DOHH2 (cell line): ENCODE measurements at regions not wholly inside any gene's neighbourhood (a gene's known extent, or its start where the extent isn't known, plus 50 kb on each side); places are given as distances from the start of the nearest gene placed in this dataset.

Source experiments
- H3F3A ChIP-seq: fragments of 200-600 bp; sonication (generic), shearing (Covaris generic); 2 replicates; pipeline ENCODE4 v1.6.0; 2016; ENCODE audit warnings: antibody characterized with exemption, mild to moderate bottlenecking; ENCODE audit not compliant: control insufficient read depth, insufficient read depth
- H3K27ac ChIP-seq: fragments of 200-600 bp; sonication (generic); 2 replicates; pipeline ENCODE4 v1.5.1; 2014; ENCODE audit warnings: low read depth, mild to moderate bottlenecking, low read length, moderate library complexity
- H3K27me3 ChIP-seq: fragments of 200-600 bp; sonication (generic); 2 replicates; pipeline ENCODE4 v1.6.1; 2014; ENCODE audit warnings: mild to moderate bottlenecking, low read length, mixed read lengths; ENCODE audit not compliant: control insufficient read depth
- H3K36me3 ChIP-seq: fragments of 200-600 bp; sonication (generic); 2 replicates; pipeline ENCODE4 v1.6.1; 2014; ENCODE audit warnings: mild to moderate bottlenecking, low read length, moderate library complexity, mixed read lengths; ENCODE audit not compliant: control insufficient read depth
- H3K4me1 ChIP-seq: fragments of 200-600 bp; sonication (generic); 2 replicates; pipeline ENCODE4 v1.6.1; 2014; ENCODE audit warnings: mild to moderate bottlenecking, low read length, mixed read lengths; ENCODE audit not compliant: control insufficient read depth
- H3K4me2 ChIP-seq: fragments of 200-600 bp; sonication (generic); 2 replicates; pipeline ENCODE4 v1.6.0; 2014; ENCODE audit warnings: mild to moderate bottlenecking, low read length, moderate library complexity
- H3K4me3 ChIP-seq: fragments of 200-600 bp; sonication (generic); 2 replicates; pipeline ENCODE4 v1.5.1; 2014; ENCODE audit warnings: mild to moderate bottlenecking, low read length, mixed read lengths
- H3K79me2 ChIP-seq: fragments of 200-600 bp; sonication (generic); 2 replicates; pipeline ENCODE4 v1.6.1; 2014; ENCODE audit warnings: mild to moderate bottlenecking, low read length, mixed read lengths; ENCODE audit not compliant: control insufficient read depth
- H3K9me2 ChIP-seq: fragments of 200-600 bp; sonication (generic); replicated peaks from 2 replicates; pipeline ENCODE4 v1.6.1; 2014; ENCODE audit warnings: mild to moderate bottlenecking, low read length, mixed read lengths; ENCODE audit not compliant: control insufficient read depth
- H3K9me3 ChIP-seq: fragments of 200-600 bp; sonication (generic); 2 replicates; pipeline ENCODE4 v1.6.1; 2014; ENCODE audit warnings: antibody characterized with exemption, low read length, mixed read lengths; ENCODE audit not compliant: control insufficient read depth, insufficient read depth
- H4K20me1 ChIP-seq: fragments of 200-600 bp; sonication (generic); 2 replicates; pipeline ENCODE4 v1.6.0; 2014; ENCODE audit warnings: low read depth, mild to moderate bottlenecking, antibody characterized with exemption, low read length, moderate library complexity; ENCODE audit not compliant: control insufficient read depth, insufficient read depth
- EZH2phosphoT487 ChIP-seq: fragments of 200-600 bp; sonication (generic); IDR thresholded peaks from 2 replicates; pipeline ENCODE4 v1.6.1; 2017; ENCODE audit warnings: borderline replicate concordance, mild to moderate bottlenecking, antibody characterized with exemption, low read length, moderate library complexity, mixed read lengths
- TF ChIP-seq, protein P1 (sequence below): fragments of 200-600 bp; sonication (generic); IDR thresholded peaks from one replicate; pipeline ENCODE4 v1.5.1; 2014; ENCODE audit warnings: antibody characterized with exemption, mild to moderate bottlenecking, low read depth, low read length; ENCODE audit not compliant: poor library complexity, severe bottlenecking

DNA sequence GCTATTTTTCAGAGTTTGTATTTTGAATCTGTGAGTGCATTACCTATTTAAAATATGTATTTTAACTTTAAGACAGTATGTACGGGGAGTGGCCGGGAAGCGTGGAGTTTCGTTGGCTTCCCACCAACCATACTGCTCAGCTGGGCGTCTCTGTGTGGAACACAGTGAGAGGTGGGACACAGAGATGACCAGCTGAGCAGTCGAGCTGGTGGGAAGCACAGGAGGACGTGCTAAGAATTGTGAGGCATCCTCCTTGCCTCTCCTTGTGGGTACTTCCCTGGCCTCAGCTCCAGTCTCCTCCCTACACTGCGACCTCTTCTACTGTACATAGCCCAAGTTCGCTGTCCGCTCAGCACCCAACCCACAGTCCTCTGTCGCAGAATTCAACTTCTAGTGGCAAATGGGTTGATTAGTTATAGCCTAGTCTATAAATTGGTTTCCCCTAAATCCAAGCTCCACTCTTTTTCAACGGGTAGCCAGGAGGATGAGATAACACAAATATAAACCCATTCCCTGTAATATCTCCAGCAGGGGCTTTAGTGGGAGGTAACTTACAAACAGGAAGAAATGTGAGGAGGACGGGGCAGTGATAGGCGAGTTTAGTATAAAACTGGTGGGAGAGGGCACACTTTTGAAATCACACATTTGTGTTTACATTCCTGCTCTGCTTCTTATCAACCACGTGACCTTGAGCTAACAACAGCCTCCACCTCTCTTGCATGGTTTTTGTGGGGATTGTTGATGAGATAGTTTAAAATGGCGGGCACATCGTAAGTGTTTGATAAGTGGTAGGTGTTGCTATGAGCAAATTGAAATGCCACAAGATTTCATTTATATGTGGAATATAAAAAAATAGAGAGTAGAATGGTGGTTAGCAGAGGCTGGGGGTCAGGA, 211.9 kb upstream of the HS3ST3A1 start:
- Histone ChIP-seq H3K9me3 (no peaks in the 10 kb centered on the region), H3K27me3 (no peaks in the 10 kb centered on the region), H3K27ac (no peak overlapping the region), H3F3A (no peaks in the 10 kb centered on the region), H3K4me2 (no peak overlapping the region), H3K9me2 (no peaks in the 10 kb centered on the region), H3K4me3 (no peak overlapping the region), H3K36me3 (no peaks in the 10 kb centered on the region), H3K79me2 (no peaks in the 10 kb centered on the region), H4K20me1 (no peaks in the 10 kb centered on the region), H3K4me1 (no peaks in the 10 kb centered on the region)
- TF ChIP-seq EZH2phosphoT487 = no peak
- TF ChIP-seq, protein P1, sequence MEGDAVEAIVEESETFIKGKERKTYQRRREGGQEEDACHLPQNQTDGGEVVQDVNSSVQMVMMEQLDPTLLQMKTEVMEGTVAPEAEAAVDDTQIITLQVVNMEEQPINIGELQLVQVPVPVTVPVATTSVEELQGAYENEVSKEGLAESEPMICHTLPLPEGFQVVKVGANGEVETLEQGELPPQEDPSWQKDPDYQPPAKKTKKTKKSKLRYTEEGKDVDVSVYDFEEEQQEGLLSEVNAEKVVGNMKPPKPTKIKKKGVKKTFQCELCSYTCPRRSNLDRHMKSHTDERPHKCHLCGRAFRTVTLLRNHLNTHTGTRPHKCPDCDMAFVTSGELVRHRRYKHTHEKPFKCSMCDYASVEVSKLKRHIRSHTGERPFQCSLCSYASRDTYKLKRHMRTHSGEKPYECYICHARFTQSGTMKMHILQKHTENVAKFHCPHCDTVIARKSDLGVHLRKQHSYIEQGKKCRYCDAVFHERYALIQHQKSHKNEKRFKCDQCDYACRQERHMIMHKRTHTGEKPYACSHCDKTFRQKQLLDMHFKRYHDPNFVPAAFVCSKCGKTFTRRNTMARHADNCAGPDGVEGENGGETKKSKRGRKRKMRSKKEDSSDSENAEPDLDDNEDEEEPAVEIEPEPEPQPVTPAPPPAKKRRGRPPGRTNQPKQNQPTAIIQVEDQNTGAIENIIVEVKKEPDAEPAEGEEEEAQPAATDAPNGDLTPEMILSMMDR = no peak

DNA sequence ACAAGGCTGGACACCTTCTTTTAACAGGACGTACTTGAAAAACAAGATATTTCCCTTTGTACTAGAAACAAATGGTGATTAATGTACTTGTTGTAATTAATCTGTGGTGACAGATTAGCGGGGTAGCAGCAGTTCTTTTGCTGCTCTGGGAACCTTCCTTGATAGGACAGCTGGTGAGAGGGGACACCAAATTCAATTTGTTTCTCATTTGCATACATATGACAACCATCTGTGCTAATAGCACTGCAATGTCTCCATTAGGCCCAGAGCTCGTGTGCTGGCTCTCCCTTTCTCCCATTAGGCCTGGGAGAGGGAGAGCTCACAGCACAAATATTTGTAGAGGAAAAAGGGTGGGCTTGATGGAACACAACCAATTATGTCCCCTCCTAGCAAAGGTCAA, 221.0 kb upstream of the HS3ST3A1 start:
- Histone ChIP-seq H3K36me3 (no peaks in the 10 kb centered on the region), H3K4me3 (no peak overlapping the region), H4K20me1 (no peaks in the 10 kb centered on the region), H3K27ac (no peak overlapping the region), H3K79me2 (no peaks in the 10 kb centered on the region), H3K9me2 (no peaks in the 10 kb centered on the region), H3F3A (no peaks in the 10 kb centered on the region), H3K9me3 (no peaks in the 10 kb centered on the region; the same call in 1 of the 2 replicates), H3K27me3 (no peaks in the 10 kb centered on the region), H3K4me2 (no peak overlapping the region), H3K4me1 (no peaks in the 10 kb centered on the region)
- TF ChIP-seq, protein P1 = no peak
- TF ChIP-seq EZH2phosphoT487 = no peak

DNA sequence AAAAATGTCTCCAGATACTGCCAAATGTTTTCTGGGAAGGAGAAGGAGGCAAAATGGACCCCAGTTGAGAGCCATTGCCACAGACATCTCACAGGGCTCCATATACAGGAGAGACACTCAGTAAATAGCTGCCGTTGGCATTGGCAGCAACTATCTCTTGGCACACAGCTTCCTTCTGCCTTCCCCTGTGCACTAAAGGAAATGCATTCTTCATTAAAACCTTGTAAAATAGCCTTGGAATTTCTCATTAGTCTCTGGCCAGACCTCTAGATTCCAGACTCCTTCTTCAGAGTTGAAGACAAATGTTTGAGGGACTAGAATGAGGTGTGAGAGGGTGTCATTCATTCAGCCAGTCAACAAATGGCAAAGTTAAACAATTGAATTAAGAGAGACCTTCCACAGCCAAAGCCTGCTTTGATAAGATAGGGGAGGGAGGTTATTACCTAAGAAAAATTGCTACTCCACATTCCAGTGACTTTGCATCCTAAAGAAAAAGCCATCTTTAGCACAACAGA, 223.9 kb upstream of the HS3ST3A1 start:
- no peaks in the 10 kb centered on the region for H3K79me2 ChIP-seq
- no peaks in the 10 kb centered on the region for H4K20me1 ChIP-seq
- no peak for TF ChIP-seq EZH2phosphoT487
- TF ChIP-seq, protein P1 = no peak
- H3K4me1 ChIP-seq = no peaks in the 10 kb centered on the region
- H3K9me3 ChIP-seq = no peaks in the 10 kb centered on the region; the same call in 1 of the 2 replicates
- H3K4me2 ChIP-seq = no peak overlapping the region
- no peak overlapping the region for H3K4me3 ChIP-seq
- H3K36me3 ChIP-seq = no peaks in the 10 kb centered on the region
- no peak overlapping the region for H3K27ac ChIP-seq
- no peaks in the 10 kb centered on the region for H3F3A ChIP-seq
- no peaks in the 10 kb centered on the region for H3K27me3 ChIP-seq
- no peaks in the 10 kb centered on the region for H3K9me2 ChIP-seq
